GM10266 (cell line): ENCODE measurements at regions not wholly inside any gene's neighbourhood (a gene's known extent, or its start where the extent isn't known, plus 50 kb on each side); places are given as distances from the start of the nearest gene placed in this dataset.

Experiments used
- DNase-seq: peaks from one replicate; pipeline ENCODE4 v3.0.0; 2012; ENCODE audit errors: extremely low spot score
- TF ChIP-seq, protein P1 (sequence below): IDR thresholded peaks from 2 replicates; pipeline ENCODE4 v1.5.1; 2012; ENCODE audit warnings: mild to moderate bottlenecking, low read depth; ENCODE audit not compliant: control insufficient read depth, insufficient read depth; ENCODE audit errors: missing control alignments

DNA sequence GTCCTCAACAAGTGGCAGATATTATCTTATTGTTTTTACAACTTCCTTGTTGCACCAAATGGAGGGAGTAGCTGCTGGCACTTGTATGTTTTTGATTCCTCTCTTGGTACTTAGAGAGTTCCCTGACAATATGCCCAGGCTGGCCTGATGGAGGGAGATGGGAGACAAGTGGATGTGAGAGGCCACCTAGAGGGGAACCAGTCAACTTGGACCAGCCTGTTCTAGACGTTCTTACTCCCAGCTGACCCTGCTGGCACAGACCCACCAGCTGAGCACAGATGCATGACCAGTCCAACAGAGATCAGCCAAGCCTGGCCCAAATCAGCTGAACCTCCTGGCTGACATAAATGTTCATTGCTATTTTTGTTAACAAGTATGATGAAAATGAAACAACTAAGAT, 60.9 kb upstream of the GDNF start:
- no peak for DNase-seq
- TF ChIP-seq, protein P1, sequence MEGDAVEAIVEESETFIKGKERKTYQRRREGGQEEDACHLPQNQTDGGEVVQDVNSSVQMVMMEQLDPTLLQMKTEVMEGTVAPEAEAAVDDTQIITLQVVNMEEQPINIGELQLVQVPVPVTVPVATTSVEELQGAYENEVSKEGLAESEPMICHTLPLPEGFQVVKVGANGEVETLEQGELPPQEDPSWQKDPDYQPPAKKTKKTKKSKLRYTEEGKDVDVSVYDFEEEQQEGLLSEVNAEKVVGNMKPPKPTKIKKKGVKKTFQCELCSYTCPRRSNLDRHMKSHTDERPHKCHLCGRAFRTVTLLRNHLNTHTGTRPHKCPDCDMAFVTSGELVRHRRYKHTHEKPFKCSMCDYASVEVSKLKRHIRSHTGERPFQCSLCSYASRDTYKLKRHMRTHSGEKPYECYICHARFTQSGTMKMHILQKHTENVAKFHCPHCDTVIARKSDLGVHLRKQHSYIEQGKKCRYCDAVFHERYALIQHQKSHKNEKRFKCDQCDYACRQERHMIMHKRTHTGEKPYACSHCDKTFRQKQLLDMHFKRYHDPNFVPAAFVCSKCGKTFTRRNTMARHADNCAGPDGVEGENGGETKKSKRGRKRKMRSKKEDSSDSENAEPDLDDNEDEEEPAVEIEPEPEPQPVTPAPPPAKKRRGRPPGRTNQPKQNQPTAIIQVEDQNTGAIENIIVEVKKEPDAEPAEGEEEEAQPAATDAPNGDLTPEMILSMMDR, result no peak

DNA sequence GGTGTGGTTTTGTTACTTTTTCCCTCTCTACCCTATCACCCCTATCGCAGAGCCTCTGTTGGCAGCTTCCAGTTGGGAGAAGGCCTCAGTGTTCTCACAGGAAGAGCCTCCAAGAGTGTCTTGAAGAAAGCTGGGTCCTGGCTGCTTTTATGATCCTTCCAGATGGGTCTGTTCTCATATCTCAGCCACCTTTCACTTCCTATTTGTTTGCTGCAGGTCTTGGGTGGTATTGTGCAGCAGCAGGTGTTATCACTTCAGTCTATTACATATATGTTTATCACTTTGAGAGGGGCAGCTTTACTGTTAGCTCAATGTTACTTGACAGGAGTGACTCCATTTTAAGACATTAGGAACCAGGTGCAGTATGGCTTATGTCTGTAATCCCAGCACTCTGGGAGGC, 59.2 kb upstream of the GDNF start:
- DNase-seq, result no peak
- TF ChIP-seq, protein P1, result no peak

DNA sequence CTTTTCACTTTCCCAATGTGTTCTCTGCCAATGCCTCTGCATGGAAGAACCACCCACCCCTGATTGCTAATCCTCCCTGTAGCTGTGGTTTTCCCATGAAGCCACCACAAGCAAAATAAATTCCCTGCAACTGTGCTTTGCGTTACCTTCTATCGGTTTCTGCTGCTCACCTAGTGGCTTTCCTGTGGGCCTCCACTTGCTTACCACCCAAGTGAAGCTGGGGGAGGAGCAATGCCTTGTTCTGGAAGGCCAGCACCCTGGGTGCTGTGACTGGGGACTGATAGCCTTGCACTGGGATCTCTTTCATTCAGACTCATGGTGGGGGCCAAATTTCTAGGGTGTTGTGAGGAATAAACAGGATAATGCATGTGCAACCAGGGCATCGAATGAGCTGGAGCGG, 56.3 kb upstream of the GDNF start:
- TF ChIP-seq, protein P1, result no peak
- DNase-seq, result no peak

DNA sequence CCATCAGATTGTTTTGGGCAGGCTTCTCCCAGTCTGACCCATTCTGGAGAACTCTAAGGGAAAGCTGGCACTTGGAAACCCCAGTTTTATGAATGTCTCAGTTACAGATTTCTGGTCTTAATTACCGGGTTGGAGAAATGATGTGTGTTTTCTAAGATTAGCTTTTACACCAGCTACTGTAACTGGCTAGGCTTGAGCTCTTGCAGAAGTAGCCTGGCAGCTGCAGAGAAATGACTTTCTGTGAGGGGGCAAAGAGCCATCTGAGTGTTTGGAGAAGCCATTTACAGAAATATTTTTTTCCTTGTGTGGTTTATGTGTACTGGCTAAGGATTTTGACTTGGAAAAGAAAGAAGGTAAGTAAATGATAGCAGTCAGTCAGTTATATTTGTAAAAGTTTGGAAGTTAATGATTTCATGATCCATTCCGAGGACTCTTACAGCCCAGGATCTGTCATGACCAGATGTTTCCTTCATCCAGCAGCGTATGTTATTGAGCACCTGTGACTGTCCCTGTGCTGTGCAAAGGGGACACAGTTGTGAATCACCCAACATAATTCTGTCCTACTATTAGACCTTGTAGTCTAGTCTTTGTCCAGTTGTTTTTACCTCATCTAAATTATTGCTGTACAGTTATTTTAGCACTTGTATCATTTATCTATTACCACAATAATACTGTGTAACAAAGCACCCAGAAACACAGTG, 53.7 kb upstream of the GDNF start:
- TF ChIP-seq, protein P1, result no peak
- DNase-seq, result no peak

DNA sequence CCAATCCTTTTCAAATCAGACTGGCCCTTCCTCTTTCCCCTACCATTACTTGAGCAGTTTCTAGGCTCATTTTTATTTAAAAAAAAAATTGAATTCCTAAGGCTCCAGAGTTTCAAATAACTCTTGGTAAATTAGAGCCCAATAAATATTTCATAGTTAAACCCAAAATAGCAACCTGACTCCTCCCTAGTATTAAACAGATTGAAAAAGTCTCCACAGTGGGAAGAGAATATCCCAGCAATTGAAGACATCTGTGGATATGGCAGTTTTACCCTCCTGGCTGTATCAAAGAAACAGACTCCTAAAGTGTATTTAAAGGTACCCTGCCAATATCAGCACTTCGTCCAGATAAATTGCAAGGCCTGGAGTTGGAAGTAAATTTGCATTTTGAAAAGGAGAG, 52.7 kb upstream of the GDNF start:
- DNase-seq, result no peak
- TF ChIP-seq, protein P1, result no peak

DNA sequence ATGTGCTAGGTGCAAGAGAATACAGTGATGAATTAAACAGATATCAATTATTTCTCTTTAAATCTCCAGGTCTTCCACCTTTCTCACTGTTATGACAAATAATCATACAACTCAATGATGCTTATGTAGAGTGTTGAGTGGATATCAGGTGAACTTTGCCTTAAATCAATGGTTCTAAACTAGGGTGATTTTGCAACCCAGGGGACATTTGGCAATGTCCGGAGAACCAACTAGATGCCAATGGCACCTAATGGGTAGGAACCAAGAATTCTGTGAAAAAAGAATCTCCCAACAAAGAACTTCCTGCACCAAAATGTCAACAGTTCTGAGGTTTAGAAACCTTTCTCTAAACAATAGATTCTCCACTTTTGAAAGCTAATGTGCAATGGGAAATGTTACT, 52.0 kb upstream of the GDNF start:
- no peak for DNase-seq
- TF ChIP-seq, protein P1, result no peak

DNA sequence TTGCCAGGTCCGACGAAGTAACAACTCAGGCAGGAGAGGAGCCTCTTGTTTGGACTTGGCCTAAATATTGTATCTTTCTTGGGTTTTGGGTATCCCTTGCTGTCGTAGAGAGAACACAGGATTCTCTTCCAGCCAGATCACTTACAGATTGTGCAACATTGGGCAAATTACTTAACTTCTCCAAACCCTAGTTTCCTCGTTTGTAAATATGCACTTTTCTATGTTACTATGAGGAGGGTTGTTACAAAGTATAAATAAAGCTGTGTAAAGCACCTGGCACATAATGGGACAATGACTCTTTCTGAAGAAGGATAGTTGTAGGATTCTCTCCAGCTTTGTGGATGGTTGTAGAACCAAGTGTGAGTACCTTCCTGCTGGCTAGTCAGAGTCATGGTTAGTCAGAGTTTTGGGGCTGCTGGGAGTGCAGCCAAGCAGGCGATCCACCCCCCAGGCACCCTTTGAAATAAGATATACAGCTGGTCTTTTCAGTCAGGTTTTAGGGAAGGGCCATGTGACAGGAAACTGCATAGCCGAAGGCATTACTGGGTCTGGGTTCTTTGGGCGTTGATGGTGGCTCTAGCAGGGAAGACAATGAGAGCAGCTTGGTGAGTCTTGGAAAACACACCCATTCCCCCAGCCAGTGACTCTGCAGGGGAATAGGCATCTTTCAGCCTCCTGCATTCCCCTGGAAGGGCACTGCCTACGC, 49.9 kb upstream of the GDNF start:
- TF ChIP-seq, protein P1, result no peak

More for the DNA sequence above, 49.9 kb upstream of the GDNF start:
- DNase-seq, result no peak
